Neuronal stem cell (in vitro differentiated cells): ENCODE measurements at regions not wholly inside any gene's neighbourhood (a gene's known extent, or its start where the extent isn't known, plus 50 kb on each side); places are given as distances from the start of the nearest gene placed in this dataset.

Source experiments
- DNase-seq: peaks from one replicate; pipeline ENCODE4 v3.0.0-alpha.2; 2013; ENCODE audit warnings: low spot score
- H2AFZ ChIP-seq: one replicate; pipeline ENCODE4 v1.6.1; 2013; ENCODE audit warnings: mild to moderate bottlenecking, low read length, inconsistent platforms
- H2AK5ac ChIP-seq: 2 replicates; pipeline ENCODE4 v1.6.1; 2013; ENCODE audit warnings: low read depth, mild to moderate bottlenecking, inconsistent platforms, low read length, moderate library complexity, mixed read lengths
- H2BK120ac ChIP-seq: 2 replicates; pipeline ENCODE4 v1.6.1; 2013; ENCODE audit warnings: low read depth, mild to moderate bottlenecking, inconsistent platforms, low read length, moderate library complexity, mixed read lengths
- H2BK12ac ChIP-seq: one replicate; pipeline ENCODE4 v1.6.1; 2013; ENCODE audit warnings: low read length, inconsistent platforms
- H2BK15ac ChIP-seq: 2 replicates; pipeline ENCODE4 v1.6.1; 2013; ENCODE audit warnings: mild to moderate bottlenecking, low read length, inconsistent platforms, mixed read lengths
- H2BK5ac ChIP-seq: one replicate; pipeline ENCODE4 v1.6.1; 2013; ENCODE audit warnings: inconsistent platforms, mild to moderate bottlenecking, low read length, moderate library complexity
- H3K14ac ChIP-seq: one replicate; pipeline ENCODE4 v1.6.1; 2013; ENCODE audit warnings: low read length, inconsistent platforms
- H3K18ac ChIP-seq: 2 replicates; pipeline ENCODE4 v1.6.1; 2013; ENCODE audit warnings: low read length, inconsistent platforms
- H3K23ac ChIP-seq: 2 replicates; pipeline ENCODE4 v1.6.1; 2013; ENCODE audit warnings: low read depth, mild to moderate bottlenecking, mixed read lengths, low read length, inconsistent platforms; ENCODE audit not compliant: poor library complexity
- H3K27ac ChIP-seq: replicated peaks from 3 replicates; pipeline ENCODE4 v1.5.1; 2013; ENCODE audit warnings: low read length, inconsistent platforms
- H3K27me3 ChIP-seq, 3 experiments: 2 replicates each; pipeline ENCODE4 v1.6.1; 2013; ENCODE audit warnings: low read length in 3 of 3, mild to moderate bottlenecking in 2 of 3, inconsistent platforms in 1 of 3, low read depth in 1 of 3, mixed read lengths in 1 of 3, moderate library complexity in 1 of 3; ENCODE audit not compliant: control insufficient read depth in 3 of 3, insufficient read depth in 3 of 3
- H3K36me3 ChIP-seq, 2 donors: replicated peaks in 1 of 2; 2 replicates each; pipeline ENCODE4 v1.6.1; 2013; ENCODE audit warnings: low read length in 2 of 2; ENCODE audit not compliant: control insufficient read depth in 2 of 2, insufficient read depth in 2 of 2
- H3K4ac ChIP-seq: 2 replicates; pipeline ENCODE4 v1.6.1; 2013; ENCODE audit warnings: inconsistent platforms, mild to moderate bottlenecking, low read length, moderate library complexity
- H3K4me1 ChIP-seq, 2 donors: 1 replicate in 1 of 2; 2 replicates in 1 of 2; pipeline ENCODE4 v1.6.1; 2013; ENCODE audit warnings: low read length in 2 of 2, low read depth in 1 of 2; ENCODE audit not compliant: control insufficient read depth in 2 of 2, insufficient read depth in 1 of 2
- H3K4me2 ChIP-seq: one replicate; pipeline ENCODE4 v1.6.1; 2013; ENCODE audit warnings: mild to moderate bottlenecking, low read length, inconsistent platforms; ENCODE audit not compliant: insufficient read depth, poor library complexity, severe bottlenecking
- H3K4me3 ChIP-seq, 2 donors: 2 replicates each; pipeline ENCODE4 v1.5.1; 2013; ENCODE audit warnings: low read length in 2 of 2, mild to moderate bottlenecking in 2 of 2, inconsistent platforms in 1 of 2, moderate library complexity in 1 of 2
- H3K79me1 ChIP-seq: one replicate; pipeline ENCODE4 v1.6.1; 2013; ENCODE audit warnings: low read depth, mild to moderate bottlenecking, inconsistent platforms, low read length, moderate library complexity
- H3K9ac ChIP-seq: one replicate; pipeline ENCODE4 v1.6.1; 2013; ENCODE audit warnings: mild to moderate bottlenecking, low read depth, low read length, inconsistent platforms; ENCODE audit not compliant: poor library complexity
- H3K9me3 ChIP-seq, 2 donors: replicated peaks in 1 of 2; 2 replicates each; pipeline versions ENCODE3 to v1.6.1; 2013; ENCODE audit warnings: low read length in 2 of 2, mild to moderate bottlenecking in 2 of 2, inconsistent platforms in 1 of 2, low read depth in 1 of 2, mixed read lengths in 1 of 2, moderate library complexity in 1 of 2; ENCODE audit not compliant: control insufficient read depth in 2 of 2, insufficient read depth in 1 of 2
- H4K8ac ChIP-seq: one replicate; pipeline ENCODE4 v1.6.1; 2013; ENCODE audit warnings: low read depth, mild to moderate bottlenecking, inconsistent platforms, low read length, moderate library complexity
- H4K91ac ChIP-seq: one replicate; pipeline ENCODE4 v1.6.1; 2013; ENCODE audit warnings: low read length, low read depth, mild to moderate bottlenecking, inconsistent platforms; ENCODE audit not compliant: poor library complexity
- WGBS, 2 donors: extraction: QIAGEN DNeasy Blood & Tissue Kit; methylation state at CpG; one replicate each; pipeline ENCODE4 v1.1.7; 2013; ENCODE audit warnings: missing lambda C conversion rate in 2 of 2, mixed read lengths in 1 of 2; ENCODE audit not compliant: insufficient read length in 2 of 2, insufficient replicate concordance in 1 of 2; ENCODE audit errors: extremely low coverage in 2 of 2; 5-methylcytosine and 5-hydroxymethylcytosine counted together

- Histone ChIP-seq H2BK12ac (no peak overlapping the region), H3K27me3 (no peaks in the 10 kb centered on the region), H3K4me3 (no peak overlapping the region), H2BK120ac (no peak overlapping the region), H3K4ac (no peak overlapping the region), H3K9me3 (no peaks in the 10 kb centered on the region), H4K91ac (no peak overlapping the region), H3K79me1 (no peaks in the 10 kb centered on the region), H2AK5ac (no peak overlapping the region), H2BK15ac (no peak overlapping the region), H3K4me1 (no peaks in the 10 kb centered on the region), H3K27ac (no peak overlapping the region), H3K14ac (no peak overlapping the region), H4K8ac (no peak overlapping the region), H3K23ac (no peak overlapping the region), H3K18ac (peak overlapping the region; percentile 20), H2BK5ac (no peak overlapping the region), H3K9ac (no peak overlapping the region), H2AFZ (no peak overlapping the region), H3K36me3 (no peaks in the 10 kb centered on the region), H3K4me2 (no peak overlapping the region)
- WGBS, 2 donors: no CpG with 5 or more reads among the region's 2 CpGs
- DNase-seq: no peak
These were observed 113.6 kb upstream of the GRIK3 start for GRCh38 chr1:37147906-37148305.

GRCh38 chr1:37148663-37149062 is 114.3 kb upstream of the GRIK3 start:
- no peaks in the 10 kb centered on the region for H3K36me3 ChIP-seq

DNA sequence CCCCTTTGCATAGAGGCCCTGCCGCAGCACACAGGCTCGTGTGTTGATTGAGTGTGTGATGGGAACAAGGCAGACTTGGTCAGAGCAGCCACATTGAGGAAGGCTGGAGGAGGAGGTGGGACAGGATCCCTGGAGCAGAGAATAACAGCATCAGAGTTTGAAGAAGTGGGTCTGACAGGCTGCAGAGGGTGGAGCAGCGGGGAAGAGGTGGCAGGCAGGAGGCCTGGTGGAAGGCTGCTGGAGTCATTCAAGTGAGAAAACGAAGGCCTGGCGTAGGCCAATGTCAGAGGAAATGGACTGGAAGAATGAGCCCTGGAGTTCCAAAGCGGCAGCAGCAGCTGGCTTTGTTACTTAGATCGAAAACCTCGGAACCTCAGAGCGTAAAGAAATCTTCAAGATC is 115.0 kb upstream of the GRIK3 start:
- no peaks in the 10 kb centered on the region for H3K36me3 ChIP-seq
- no peak overlapping the region for H2BK12ac ChIP-seq
- H2AK5ac ChIP-seq: peak overlapping the region; percentile 18
- no peak overlapping the region for H3K4me3 ChIP-seq
- no CpG with 5 or more reads among the region's 9 CpGs for WGBS, 2 donors
- H3K14ac ChIP-seq: peak overlapping the region; percentile 22
- no peak overlapping the region for H2BK5ac ChIP-seq
- no peak overlapping the region for H3K23ac ChIP-seq
- H3K9me3 ChIP-seq: no peaks in the 10 kb centered on the region
- H3K9ac ChIP-seq: peak overlapping the region; percentile 53
- no peak overlapping the region for H2BK120ac ChIP-seq
- H2AFZ ChIP-seq: no peak overlapping the region
- H4K91ac ChIP-seq: no peak overlapping the region
- H3K4me2 ChIP-seq: no peak overlapping the region
- H3K27ac ChIP-seq: no peak overlapping the region
- H4K8ac ChIP-seq: no peak overlapping the region
- DNase-seq: no peak
- H3K79me1 ChIP-seq: no peaks in the 10 kb centered on the region
- peak overlapping the region; percentile 63 for H3K18ac ChIP-seq
- H3K4ac ChIP-seq: no peak overlapping the region
- H3K27me3 ChIP-seq: no peaks in the 10 kb centered on the region
- H2BK15ac ChIP-seq: no peak overlapping the region
- H3K4me1 ChIP-seq: no peaks in the 10 kb centered on the region

More at GRCh38 chr1:37148663-37149062, 114.3 kb upstream of the GRIK3 start:
- H4K91ac ChIP-seq: no peak overlapping the region
- no peak for DNase-seq
- no CpG with 5 or more reads among the region's 1 CpG for WGBS, 2 donors
- no peak overlapping the region for H3K27ac ChIP-seq
- H3K14ac ChIP-seq: no peak overlapping the region
- no peak overlapping the region for H3K23ac ChIP-seq
- no peak overlapping the region for H2BK120ac ChIP-seq
- H3K4me2 ChIP-seq: no peak overlapping the region
- H3K18ac ChIP-seq: no peak overlapping the region
- no peaks in the 10 kb centered on the region for H3K9me3 ChIP-seq
- no peaks in the 10 kb centered on the region for H3K4me1 ChIP-seq
- H2AFZ ChIP-seq: no peak overlapping the region
- no peak overlapping the region for H2BK15ac ChIP-seq
- no peak overlapping the region for H2BK12ac ChIP-seq
- no peak overlapping the region for H3K4ac ChIP-seq
- H2BK5ac ChIP-seq: no peak overlapping the region
- H3K79me1 ChIP-seq: no peaks in the 10 kb centered on the region
- H2AK5ac ChIP-seq: no peak overlapping the region
- no peak overlapping the region for H4K8ac ChIP-seq
- no peaks in the 10 kb centered on the region for H3K27me3 ChIP-seq
- no peak overlapping the region for H3K4me3 ChIP-seq
- no peak overlapping the region for H3K9ac ChIP-seq

GRCh38 chr1:37150986-37151385 is 116.7 kb upstream of the GRIK3 start:
- no peak for DNase-seq
- Histone ChIP-seq H3K4ac (no peak overlapping the region), H3K36me3 (no peaks in the 10 kb centered on the region), H4K91ac (no peak overlapping the region), H2BK5ac (no peak overlapping the region), H3K23ac (no peak overlapping the region), H3K18ac (no peak overlapping the region), H3K4me2 (no peak overlapping the region), H2BK15ac (no peak overlapping the region), H2BK120ac (no peak overlapping the region), H3K9me3 (no peaks in the 10 kb centered on the region), H2AFZ (no peak overlapping the region), H3K14ac (no peak overlapping the region), H2AK5ac (no peak overlapping the region), H4K8ac (no peak overlapping the region), H3K79me1 (no peaks in the 10 kb centered on the region), H3K4me3 (no peak overlapping the region), H2BK12ac (no peak overlapping the region), H3K4me1 (no peaks in the 10 kb centered on the region), H3K27me3 (no peaks in the 10 kb centered on the region), H3K27ac (no peak overlapping the region), H3K9ac (no peak overlapping the region)
- WGBS, 2 donors: no CpG with 5 or more reads among the region's 5 CpGs
